ENCODE measurements at regions not wholly inside any gene's neighbourhood (a gene's known extent, or its start where the extent isn't known, plus 50 kb on each side); places are given as distances from the start of the nearest gene placed in this dataset.

DNA sequence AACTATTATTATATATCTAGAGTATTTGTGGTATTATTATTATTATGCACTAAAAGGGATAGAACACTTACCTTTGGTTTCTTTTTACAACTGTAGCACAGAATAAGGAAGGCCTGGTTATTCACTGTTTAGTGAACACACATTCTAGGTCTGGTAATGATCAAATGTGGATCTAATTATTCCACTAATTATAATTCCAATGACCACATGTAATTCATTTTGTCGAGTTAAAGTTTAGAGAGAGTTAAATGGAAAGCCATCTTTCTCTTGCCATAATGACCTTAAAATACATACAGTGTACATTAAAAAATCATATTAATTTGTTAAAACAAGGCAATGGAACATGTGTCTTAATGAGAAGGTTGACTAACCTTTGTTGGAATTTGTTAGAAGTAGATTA is 147.8 kb downstream of the SEM1 start (continued):
- TF ChIP-seq, protein P1, sequence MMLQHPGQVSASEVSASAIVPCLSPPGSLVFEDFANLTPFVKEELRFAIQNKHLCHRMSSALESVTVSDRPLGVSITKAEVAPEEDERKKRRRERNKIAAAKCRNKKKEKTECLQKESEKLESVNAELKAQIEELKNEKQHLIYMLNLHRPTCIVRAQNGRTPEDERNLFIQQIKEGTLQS (IDR thresholded peaks at IDR 0.05; ENCODE audit: borderline replicate concordance, extremely low read depth, low read depth, low read length), result no peak
- TF ChIP-seq KDM1A (IDR thresholded peaks at IDR 0.05; ENCODE audit: borderline replicate concordance) (no peak), EGR1 (IDR thresholded peaks at IDR 0.05; ENCODE audit: borderline replicate concordance in 1 of 2, low read depth in 2 of 2, low read length in 2 of 2) (no peak), MTA2 (IDR thresholded peaks at IDR 0.05; ENCODE audit: low read depth) (no peak), SRF (IDR thresholded peaks at IDR 0.05; ENCODE audit: low read depth in 2 of 2, low read length in 2 of 2) (no peak), PML (IDR thresholded peaks at IDR 0.05; ENCODE audit: low read length) (no peak), CBX5 (IDR thresholded peaks at IDR 0.05; ENCODE audit: low read depth) (no peak), HDAC6 (IDR thresholded peaks at IDR 0.05; ENCODE audit: unreplicated experiment) (no peak), RB1 (IDR thresholded peaks at IDR 0.05; ENCODE audit: borderline replicate concordance) (no peak), MEF2B (IDR thresholded peaks at IDR 0.05; ENCODE audit: partially characterized antibody, poor library complexity, severe bottlenecking) (no peak)
- TF ChIP-seq, protein P2, sequence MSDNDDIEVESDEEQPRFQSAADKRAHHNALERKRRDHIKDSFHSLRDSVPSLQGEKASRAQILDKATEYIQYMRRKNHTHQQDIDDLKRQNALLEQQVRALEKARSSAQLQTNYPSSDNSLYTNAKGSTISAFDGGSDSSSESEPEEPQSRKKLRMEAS (IDR thresholded peaks at IDR 0.05; ENCODE audit: low read depth, low read length), result no peak

DNA sequence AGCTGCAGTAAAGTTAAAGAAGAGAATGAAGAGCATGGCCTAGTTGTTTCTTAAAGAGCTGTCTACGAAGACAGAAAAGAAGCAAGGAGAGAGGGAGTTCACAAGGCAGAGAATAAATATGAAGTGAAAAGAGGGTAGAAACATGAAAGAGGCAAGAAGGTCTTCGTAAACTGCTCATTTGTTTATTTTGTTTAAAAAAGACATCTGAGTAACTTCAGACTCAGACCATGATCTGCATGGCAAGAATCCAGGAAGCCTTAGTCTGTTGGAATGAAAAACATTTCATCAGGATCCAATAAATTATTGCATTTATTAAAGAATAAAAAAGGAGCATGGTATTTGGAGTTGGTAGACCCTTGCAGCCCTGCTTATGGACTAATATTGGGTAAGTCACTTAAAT is 151.1 kb downstream of the SEM1 start:
- in situ Hi-C loops (cut with MboI) (no loop called here), intact Hi-C loops (cut with micrococcal nuclease; ENCODE audit: unreplicated experiment) (no loop called here)
- H3K4me2 ChIP-seq (ENCODE audit: control insufficient read depth, insufficient read depth), result no peak overlapping the region
- TF ChIP-seq RELA (IDR thresholded peaks at IDR 0.05; ENCODE audit: borderline replicate concordance, partially characterized antibody), result no peak
- TF ChIP-seq, protein P3, sequence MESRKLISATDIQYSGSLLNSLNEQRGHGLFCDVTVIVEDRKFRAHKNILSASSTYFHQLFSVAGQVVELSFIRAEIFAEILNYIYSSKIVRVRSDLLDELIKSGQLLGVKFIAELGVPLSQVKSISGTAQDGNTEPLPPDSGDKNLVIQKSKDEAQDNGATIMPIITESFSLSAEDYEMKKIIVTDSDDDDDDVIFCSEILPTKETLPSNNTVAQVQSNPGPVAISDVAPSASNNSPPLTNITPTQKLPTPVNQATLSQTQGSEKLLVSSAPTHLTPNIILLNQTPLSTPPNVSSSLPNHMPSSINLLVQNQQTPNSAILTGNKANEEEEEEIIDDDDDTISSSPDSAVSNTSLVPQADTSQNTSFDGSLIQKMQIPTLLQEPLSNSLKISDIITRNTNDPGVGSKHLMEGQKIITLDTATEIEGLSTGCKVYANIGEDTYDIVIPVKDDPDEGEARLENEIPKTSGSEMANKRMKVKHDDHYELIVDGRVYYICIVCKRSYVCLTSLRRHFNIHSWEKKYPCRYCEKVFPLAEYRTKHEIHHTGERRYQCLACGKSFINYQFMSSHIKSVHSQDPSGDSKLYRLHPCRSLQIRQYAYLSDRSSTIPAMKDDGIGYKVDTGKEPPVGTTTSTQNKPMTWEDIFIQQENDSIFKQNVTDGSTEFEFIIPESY (IDR thresholded peaks at IDR 0.05), result no peak
- TF ChIP-seq SUPT20H (IDR thresholded peaks at IDR 0.05; ENCODE audit: borderline replicate concordance, control insufficient read depth, low read depth, low read length), result no peak
- TF ChIP-seq, protein P4, sequence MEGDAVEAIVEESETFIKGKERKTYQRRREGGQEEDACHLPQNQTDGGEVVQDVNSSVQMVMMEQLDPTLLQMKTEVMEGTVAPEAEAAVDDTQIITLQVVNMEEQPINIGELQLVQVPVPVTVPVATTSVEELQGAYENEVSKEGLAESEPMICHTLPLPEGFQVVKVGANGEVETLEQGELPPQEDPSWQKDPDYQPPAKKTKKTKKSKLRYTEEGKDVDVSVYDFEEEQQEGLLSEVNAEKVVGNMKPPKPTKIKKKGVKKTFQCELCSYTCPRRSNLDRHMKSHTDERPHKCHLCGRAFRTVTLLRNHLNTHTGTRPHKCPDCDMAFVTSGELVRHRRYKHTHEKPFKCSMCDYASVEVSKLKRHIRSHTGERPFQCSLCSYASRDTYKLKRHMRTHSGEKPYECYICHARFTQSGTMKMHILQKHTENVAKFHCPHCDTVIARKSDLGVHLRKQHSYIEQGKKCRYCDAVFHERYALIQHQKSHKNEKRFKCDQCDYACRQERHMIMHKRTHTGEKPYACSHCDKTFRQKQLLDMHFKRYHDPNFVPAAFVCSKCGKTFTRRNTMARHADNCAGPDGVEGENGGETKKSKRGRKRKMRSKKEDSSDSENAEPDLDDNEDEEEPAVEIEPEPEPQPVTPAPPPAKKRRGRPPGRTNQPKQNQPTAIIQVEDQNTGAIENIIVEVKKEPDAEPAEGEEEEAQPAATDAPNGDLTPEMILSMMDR (IDR thresholded peaks at IDR 0.05 in 2 of 3, conservative IDR thresholded peaks at IDR 0.05 in 1 of 3; ENCODE audit: control insufficient read depth in 2 of 3, extremely low read depth in 1 of 3, insufficient read depth in 1 of 3, low read depth in 3 of 3, low read length in 3 of 3), result no peak
- no peak for TF ChIP-seq RFX5 (IDR thresholded peaks at IDR 0.05; ENCODE audit: low read depth, low read length)
- ChIA-PET RAD21 (ENCODE audit: unreplicated experiment) (no interaction called here), SMC1A (ENCODE audit: uncharacterized antibody, unreplicated experiment) (no interaction called here), POLR2A (no interaction called here), CTCF (no interaction called here)
- BruUV-seq (replicated peaks), result no TSS peak
- ATAC-seq (no peak), DNase-seq (ENCODE audit: low read depth, low spot score) (no peak), FAIRE-seq (no peak)
- H4K20me1 ChIP-seq (ENCODE audit: control insufficient read depth, insufficient read depth), result no peaks in the 10 kb centered on the region
- no peaks in the 10 kb centered on the region for H3K36me3 ChIP-seq (ENCODE audit: control insufficient read depth in 2 of 2, insufficient read depth in 2 of 2, low read length in 1 of 2)
- H3K9ac ChIP-seq (ENCODE audit: control insufficient read depth, insufficient read depth, low read length), result no peak overlapping the region
- no peak overlapping the region for H2AFZ ChIP-seq (ENCODE audit: control insufficient read depth, low read depth, low read length)
- no peaks in the 10 kb centered on the region for H3K27me3 ChIP-seq (replicated peaks in 1 of 2; ENCODE audit: control insufficient read depth in 2 of 2, insufficient read depth in 2 of 2, low read length in 1 of 2)
- no peaks in the 10 kb centered on the region for H3K4me1 ChIP-seq (ENCODE audit: control insufficient read depth, insufficient read depth, low read length)
- H3K79me2 ChIP-seq (ENCODE audit: control insufficient read depth, insufficient read depth, low read length), result no peaks in the 10 kb centered on the region
- H3K4me3 ChIP-seq, result no peak overlapping the region
- no peak overlapping the region for H3K27ac ChIP-seq (ENCODE audit: control insufficient read depth, insufficient read depth)
- H3K9me3 ChIP-seq (replicated peaks; ENCODE audit: control insufficient read depth, insufficient read depth, low read length), result no peaks in the 10 kb centered on the region
- 36% methylated on average over 2 of the region's 2 CpGs for WGBS (ENCODE audit: insufficient coverage, insufficient replicate concordance, low lambda C conversion rate, missing lambda C conversion rate)

Data from GM12878 (cell line).